IMR-90 (cell line): ENCODE measurements at regions not wholly inside any gene's neighbourhood (a gene's known extent, or its start where the extent isn't known, plus 50 kb on each side); places are given as distances from the start of the nearest gene placed in this dataset.

Source experiments
- ATAC-seq: fragments of 200-7000 bp; cut with Tn5 transposase; 2 replicates; pipeline ENCODE4 v1.9.1; 2020; ENCODE audit warnings: low read depth, mild to moderate bottlenecking, moderate library complexity
- BruUV-seq: library from RNA; stranded (reverse); fragments of 400-500 nt; replicated peaks from 2 replicates; lab custom pipeline; 2021; lab: Mats Ljungman, UMichigan
- CTCF ChIA-PET: fragments of 300-600 bp; formaldehyde crosslinking; extraction: SDS; loops from one replicate; lab custom pipeline; 2021; ENCODE audit warnings: antibody characterized with exemption; lab: Yijun Ruan, JAX
- POLR2A ChIA-PET: fragments of 300-600 bp; sonication (Branson Sonifier 250); formaldehyde crosslinking; loops from one replicate; lab custom pipeline; 2022; ENCODE audit warnings: antibody characterized with exemption; ENCODE audit not compliant: unreplicated experiment; lab: Charles Lee
- DNase-seq: peaks from one replicate; pipeline ENCODE4 v3.0.0; 2013
- H2AFZ ChIP-seq: replicated peaks from 2 replicates; pipeline ENCODE3; 2013; ENCODE audit warnings: low read length, mild to moderate bottlenecking; ENCODE audit not compliant: poor library complexity
- H2AK5ac ChIP-seq: 2 replicates; pipeline ENCODE4 v1.6.1; 2013; ENCODE audit warnings: low read depth, low read length, inconsistent platforms
- H2AK9ac ChIP-seq: replicated peaks from 2 replicates; pipeline ENCODE3; 2013; ENCODE audit warnings: mild to moderate bottlenecking, low read depth, low read length, moderate library complexity; ENCODE audit not compliant: poor library complexity
- H2BK120ac ChIP-seq: 2 replicates; pipeline ENCODE4 v1.6.1; 2013; ENCODE audit warnings: low read depth, low read length, inconsistent platforms
- H2BK15ac ChIP-seq: 3 replicates; pipeline ENCODE4 v1.6.1; 2013; ENCODE audit warnings: low read depth, low read length, inconsistent platforms
- H2BK20ac ChIP-seq: 2 replicates; pipeline ENCODE4 v1.6.1; 2013; ENCODE audit warnings: low read depth, mild to moderate bottlenecking, inconsistent platforms, low read length, moderate library complexity
- H2BK5ac ChIP-seq: 2 replicates; pipeline ENCODE4 v1.6.1; 2013; ENCODE audit warnings: mild to moderate bottlenecking, low read depth, low read length, inconsistent platforms; ENCODE audit not compliant: poor library complexity, severe bottlenecking
- H3K14ac ChIP-seq: replicated peaks from 2 replicates; pipeline ENCODE4 v1.6.1; 2013; ENCODE audit warnings: low read depth, low read length, inconsistent platforms
- H3K18ac ChIP-seq: 2 replicates; pipeline ENCODE4 v1.6.1; 2013; ENCODE audit warnings: low read depth, low read length, control low read depth
- H3K23ac ChIP-seq: 2 replicates; pipeline ENCODE4 v1.6.1; 2013; ENCODE audit warnings: low read depth, low read length, inconsistent platforms
- H3K27ac ChIP-seq: 2 replicates; pipeline ENCODE4 v1.5.1; 2013; ENCODE audit warnings: mild to moderate bottlenecking, control low read depth, low read length; ENCODE audit not compliant: insufficient read depth
- H3K27me3 ChIP-seq: 2 replicates; pipeline ENCODE4 v1.6.1; 2013; ENCODE audit warnings: low read length; ENCODE audit not compliant: control insufficient read depth, insufficient read depth
- H3K36me3 ChIP-seq: 2 replicates; pipeline ENCODE4 v1.6.1; 2013; ENCODE audit warnings: low read length, mixed read lengths; ENCODE audit not compliant: control insufficient read depth, insufficient read depth
- H3K4ac ChIP-seq: 2 replicates; pipeline ENCODE4 v1.6.1; 2013; ENCODE audit warnings: low read depth, low read length, inconsistent platforms
- H3K4me1 ChIP-seq: 2 replicates; pipeline ENCODE4 v1.6.1; 2013; ENCODE audit warnings: low read length, mixed read lengths; ENCODE audit not compliant: control insufficient read depth, insufficient read depth
- H3K4me2 ChIP-seq: 2 replicates; pipeline ENCODE4 v1.6.1; 2013; ENCODE audit warnings: low read depth, mild to moderate bottlenecking, control low read depth, low read length, moderate library complexity
- H3K4me3 ChIP-seq: 2 replicates; pipeline ENCODE4 v1.5.1; 2013; ENCODE audit warnings: low read depth, mild to moderate bottlenecking, control low read depth, low read length, moderate library complexity; ENCODE audit not compliant: insufficient read depth
- H3K56ac ChIP-seq: 2 replicates; pipeline ENCODE4 v1.6.1; 2013; ENCODE audit warnings: low read length, inconsistent platforms; ENCODE audit not compliant: insufficient read depth; ENCODE audit errors: extremely low read depth
- H3K79me1 ChIP-seq, 2 experiments: 2 replicates each; pipeline ENCODE4 v1.6.1; 2013; ENCODE audit warnings: low read length in 2 of 2, inconsistent platforms in 1 of 2, low read depth in 1 of 2
- H3K9ac ChIP-seq: 2 replicates; pipeline ENCODE4 v1.6.1; 2013; ENCODE audit warnings: low read depth, low read length, control low read depth
- H3K9me1 ChIP-seq: 2 replicates; pipeline ENCODE4 v1.6.1; 2013; ENCODE audit warnings: low read length, inconsistent platforms; ENCODE audit not compliant: insufficient read depth
- H3K9me3 ChIP-seq: 2 replicates; pipeline ENCODE4 v1.6.1; 2013; ENCODE audit warnings: low read length; ENCODE audit not compliant: control insufficient read depth, insufficient read depth
- H4K20me1 ChIP-seq: 2 replicates; pipeline ENCODE4 v1.6.1; 2013; ENCODE audit warnings: low read length, inconsistent platforms; ENCODE audit not compliant: insufficient read depth
- H4K5ac ChIP-seq: 2 replicates; pipeline ENCODE4 v1.6.1; 2013; ENCODE audit warnings: mild to moderate bottlenecking, low read depth, low read length, control low read depth
- H4K8ac ChIP-seq, 2 experiments: 2 replicates each; pipeline ENCODE4 v1.6.1; 2013; ENCODE audit warnings: low read depth in 2 of 2, low read length in 2 of 2, control low read depth in 1 of 2, inconsistent platforms in 1 of 2
- H4K91ac ChIP-seq: 2 replicates; pipeline ENCODE4 v1.6.1; 2013; ENCODE audit warnings: low read depth, low read length, inconsistent platforms; ENCODE audit not compliant: insufficient read depth
- ELK1 ChIP-seq: fragments of 150-350 bp; IDR thresholded peaks from 2 replicates; pipeline ENCODE4 v1.6.1; 2016; ENCODE audit warnings: low read depth, mild to moderate bottlenecking, low read length, moderate library complexity, borderline replicate concordance
- MAFK ChIP-seq: IDR thresholded peaks from 2 replicates; pipeline ENCODE4 v1.6.1; 2012; ENCODE audit warnings: low read depth, low read length, improper control_type of control experiment
- MAZ ChIP-seq: IDR thresholded peaks from 2 replicates; pipeline ENCODE4 v1.6.1; 2012; ENCODE audit warnings: low read depth, mild to moderate bottlenecking, low read length, improper control_type of control experiment, moderate library complexity, borderline replicate concordance
- POLR2A ChIP-seq: IDR thresholded peaks from 2 replicates; pipeline ENCODE4 v1.6.1; 2012; ENCODE audit warnings: mild to moderate bottlenecking, low read depth, low read length
- WGBS, 2 experiments: methylation state at CpG; one replicate each; pipeline versions ENCODE4 v1.1.5 to v1.1.7; 2013; ENCODE audit warnings: missing lambda C conversion rate in 2 of 2; ENCODE audit not compliant: insufficient read length in 1 of 2; ENCODE audit errors: extremely low coverage in 2 of 2; 5-methylcytosine and 5-hydroxymethylcytosine counted together
- dilution Hi-C: fragments of 300-500 bp; cut with HindIII; formaldehyde crosslinking; loops from one replicate; pipeline ENCODE4 v1.14.3; 2018; ENCODE audit warnings: low sequenced_read_pairs; ENCODE audit not compliant: unreplicated experiment
- in situ Hi-C: fragments of 300-500 bp; cut with MboI; formaldehyde crosslinking; loops from 3 replicates; pipeline ENCODE4 v1.14.3; 2019; ENCODE audit warnings: low sequenced_read_pairs, inconsistent platforms, mixed read lengths
- intact Hi-C: fragments of 100-400 bp; cut with micrococcal nuclease; formaldehyde crosslinking; loops from 2 replicates; pipeline ENCODE4 v1.10.0; 2022
- TF ChIP-seq, protein P1 (sequence below): conservative IDR thresholded peaks from 2 replicates; pipeline ENCODE4 v1.5.1; 2012; ENCODE audit warnings: mild to moderate bottlenecking, low read depth, low read length, improper control_type of control experiment
- TF ChIP-seq, protein P2 (sequence below): fragments of 150-350 bp; IDR thresholded peaks from 2 replicates; pipeline ENCODE4 v1.6.1; 2017; ENCODE audit warnings: mild to moderate bottlenecking, antibody characterized with exemption, low read length, low read depth

- intact Hi-C loops (no loop called here), in situ Hi-C loops (no loop called here), dilution Hi-C loops (no loop called here)
- POLR2A ChIA-PET: no interaction called here
- H3K27me3 ChIP-seq: no peaks in the 10 kb centered on the region
- no peak overlapping the region for H2AK5ac ChIP-seq
- no peaks in the 10 kb centered on the region for H3K79me1 ChIP-seq
- H3K23ac ChIP-seq: no peak overlapping the region
- no peaks in the 10 kb centered on the region for H3K4me1 ChIP-seq
- H3K18ac ChIP-seq: no peak overlapping the region
- H2AK9ac ChIP-seq: no peak overlapping the region
- CTCF ChIA-PET: no interaction called here
- no peak overlapping the region for H2BK120ac ChIP-seq
- no peak overlapping the region for H3K9ac ChIP-seq
- H2BK5ac ChIP-seq: no peak overlapping the region
- no peak overlapping the region for H2AFZ ChIP-seq
- no peaks in the 10 kb centered on the region for H4K20me1 ChIP-seq
- no peak overlapping the region for H2BK20ac ChIP-seq
- no peaks in the 10 kb centered on the region for H3K9me1 ChIP-seq
- DNase-seq: no peak
- H3K36me3 ChIP-seq: no peaks in the 10 kb centered on the region
- H3K9me3 ChIP-seq: no peaks in the 10 kb centered on the region
- no peak overlapping the region for H3K27ac ChIP-seq
- H2BK15ac ChIP-seq: no peak overlapping the region
- no peak for ATAC-seq
- no TSS peak for BruUV-seq
- no peak overlapping the region for H4K8ac ChIP-seq
- H3K4ac ChIP-seq: no peak overlapping the region
- no peak overlapping the region for H3K56ac ChIP-seq
- H3K14ac ChIP-seq: no peak overlapping the region
- no peak overlapping the region for H4K5ac ChIP-seq
- no peak overlapping the region for H3K4me3 ChIP-seq
- TF ChIP-seq, protein P1, sequence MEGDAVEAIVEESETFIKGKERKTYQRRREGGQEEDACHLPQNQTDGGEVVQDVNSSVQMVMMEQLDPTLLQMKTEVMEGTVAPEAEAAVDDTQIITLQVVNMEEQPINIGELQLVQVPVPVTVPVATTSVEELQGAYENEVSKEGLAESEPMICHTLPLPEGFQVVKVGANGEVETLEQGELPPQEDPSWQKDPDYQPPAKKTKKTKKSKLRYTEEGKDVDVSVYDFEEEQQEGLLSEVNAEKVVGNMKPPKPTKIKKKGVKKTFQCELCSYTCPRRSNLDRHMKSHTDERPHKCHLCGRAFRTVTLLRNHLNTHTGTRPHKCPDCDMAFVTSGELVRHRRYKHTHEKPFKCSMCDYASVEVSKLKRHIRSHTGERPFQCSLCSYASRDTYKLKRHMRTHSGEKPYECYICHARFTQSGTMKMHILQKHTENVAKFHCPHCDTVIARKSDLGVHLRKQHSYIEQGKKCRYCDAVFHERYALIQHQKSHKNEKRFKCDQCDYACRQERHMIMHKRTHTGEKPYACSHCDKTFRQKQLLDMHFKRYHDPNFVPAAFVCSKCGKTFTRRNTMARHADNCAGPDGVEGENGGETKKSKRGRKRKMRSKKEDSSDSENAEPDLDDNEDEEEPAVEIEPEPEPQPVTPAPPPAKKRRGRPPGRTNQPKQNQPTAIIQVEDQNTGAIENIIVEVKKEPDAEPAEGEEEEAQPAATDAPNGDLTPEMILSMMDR: no peak
- TF ChIP-seq MAFK (no peak), POLR2A (no peak), ELK1 (no peak), MAZ (no peak)
- TF ChIP-seq, protein P2, sequence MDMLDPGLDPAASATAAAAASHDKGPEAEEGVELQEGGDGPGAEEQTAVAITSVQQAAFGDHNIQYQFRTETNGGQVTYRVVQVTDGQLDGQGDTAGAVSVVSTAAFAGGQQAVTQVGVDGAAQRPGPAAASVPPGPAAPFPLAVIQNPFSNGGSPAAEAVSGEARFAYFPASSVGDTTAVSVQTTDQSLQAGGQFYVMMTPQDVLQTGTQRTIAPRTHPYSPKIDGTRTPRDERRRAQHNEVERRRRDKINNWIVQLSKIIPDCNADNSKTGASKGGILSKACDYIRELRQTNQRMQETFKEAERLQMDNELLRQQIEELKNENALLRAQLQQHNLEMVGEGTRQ: no peak
- H3K4me2 ChIP-seq: no peak overlapping the region
- WGBS, 2 experiments: no CpG with 5 or more reads among the region's 3 CpGs
- no peak overlapping the region for H4K91ac ChIP-seq
Observed at GRCh38 chr7:124423863-124424262, 341.7 kb downstream of the GPR37 start.
